ENCODE measurements at regions not wholly inside any gene's neighbourhood (a gene's known extent, or its start where the extent isn't known, plus 50 kb on each side); places are given as distances from the start of the nearest gene placed in this dataset.

- FAIRE-seq (no peak), DNase-seq (no peak)
- H3K27me3 ChIP-seq (ENCODE audit: control insufficient read depth, insufficient read depth, low read length), result no peaks in the 10 kb centered on the region
- no peaks in the 10 kb centered on the region for H3K9me3 ChIP-seq (ENCODE audit: control insufficient read depth in 2 of 3, insufficient read depth in 1 of 3, low read length in 3 of 3)
- H3K4me3 ChIP-seq (ENCODE audit: low read length in 3 of 3), result no peak overlapping the region
- TF ChIP-seq, protein P1, sequence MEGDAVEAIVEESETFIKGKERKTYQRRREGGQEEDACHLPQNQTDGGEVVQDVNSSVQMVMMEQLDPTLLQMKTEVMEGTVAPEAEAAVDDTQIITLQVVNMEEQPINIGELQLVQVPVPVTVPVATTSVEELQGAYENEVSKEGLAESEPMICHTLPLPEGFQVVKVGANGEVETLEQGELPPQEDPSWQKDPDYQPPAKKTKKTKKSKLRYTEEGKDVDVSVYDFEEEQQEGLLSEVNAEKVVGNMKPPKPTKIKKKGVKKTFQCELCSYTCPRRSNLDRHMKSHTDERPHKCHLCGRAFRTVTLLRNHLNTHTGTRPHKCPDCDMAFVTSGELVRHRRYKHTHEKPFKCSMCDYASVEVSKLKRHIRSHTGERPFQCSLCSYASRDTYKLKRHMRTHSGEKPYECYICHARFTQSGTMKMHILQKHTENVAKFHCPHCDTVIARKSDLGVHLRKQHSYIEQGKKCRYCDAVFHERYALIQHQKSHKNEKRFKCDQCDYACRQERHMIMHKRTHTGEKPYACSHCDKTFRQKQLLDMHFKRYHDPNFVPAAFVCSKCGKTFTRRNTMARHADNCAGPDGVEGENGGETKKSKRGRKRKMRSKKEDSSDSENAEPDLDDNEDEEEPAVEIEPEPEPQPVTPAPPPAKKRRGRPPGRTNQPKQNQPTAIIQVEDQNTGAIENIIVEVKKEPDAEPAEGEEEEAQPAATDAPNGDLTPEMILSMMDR (IDR thresholded peaks at IDR 0.05; ENCODE audit: borderline replicate concordance, extremely low read depth, insufficient read depth), result no peak
- H3K27ac ChIP-seq (ENCODE audit: low read depth in 2 of 2, low read length in 2 of 2), result no peak overlapping the region
- no peak overlapping the region for H3K9ac ChIP-seq (ENCODE audit: low read length in 3 of 3)
- intact Hi-C loops (cut with DNase I), result no loop called here
- no peaks in the 10 kb centered on the region for H3K4me1 ChIP-seq (ENCODE audit: control insufficient read depth in 2 of 3, insufficient read depth in 2 of 3, low read depth in 1 of 3, low read length in 3 of 3)
- H3K36me3 ChIP-seq (ENCODE audit: control insufficient read depth in 2 of 3, insufficient read depth in 3 of 3, low read length in 3 of 3), result no peaks in the 10 kb centered on the region
These were observed 529.3 kb downstream of the MIAT start for GRCh38 chr22:27186643-27187042.

- TF ChIP-seq, protein P1 (IDR thresholded peaks at IDR 0.05; ENCODE audit: borderline replicate concordance, extremely low read depth, insufficient read depth), result no peak
- no peak for FAIRE-seq
- Histone ChIP-seq H3K4me3 (ENCODE audit: low read length in 3 of 3) (no peak overlapping the region), H3K4me1 (ENCODE audit: control insufficient read depth in 2 of 3, insufficient read depth in 2 of 3, low read depth in 1 of 3, low read length in 3 of 3) (no peaks in the 10 kb centered on the region), H3K9me3 (ENCODE audit: control insufficient read depth in 2 of 3, insufficient read depth in 1 of 3, low read length in 3 of 3) (no peaks in the 10 kb centered on the region), H3K27me3 (ENCODE audit: control insufficient read depth, insufficient read depth, low read length) (no peaks in the 10 kb centered on the region), H3K36me3 (ENCODE audit: control insufficient read depth in 2 of 3, insufficient read depth in 3 of 3, low read length in 3 of 3) (no peaks in the 10 kb centered on the region), H3K9ac (ENCODE audit: low read length in 3 of 3) (no peak overlapping the region), H3K27ac (ENCODE audit: low read depth in 2 of 2, low read length in 2 of 2) (no peak overlapping the region)
- intact Hi-C loops (cut with DNase I), result no loop called here
- DNase-seq, result peak in 1 of 5 donors; percentile 27
These were observed 534.9 kb downstream of the MIAT start for GRCh38 chr22:27192135-27192829.

- H3K4me3 ChIP-seq (ENCODE audit: low read length in 3 of 3), result no peak overlapping the region
- TF ChIP-seq, protein P1 (IDR thresholded peaks at IDR 0.05; ENCODE audit: borderline replicate concordance, extremely low read depth, insufficient read depth), result no peak
- H3K9ac ChIP-seq (ENCODE audit: low read length in 3 of 3), result no peak overlapping the region
- intact Hi-C loops (cut with DNase I), result no loop called here
- no peaks in the 10 kb centered on the region for H3K4me1 ChIP-seq (ENCODE audit: control insufficient read depth in 2 of 3, insufficient read depth in 2 of 3, low read depth in 1 of 3, low read length in 3 of 3)
- H3K9me3 ChIP-seq (ENCODE audit: control insufficient read depth in 2 of 3, insufficient read depth in 1 of 3, low read length in 3 of 3), result no peaks in the 10 kb centered on the region
- FAIRE-seq (no peak), DNase-seq (no peak)
- no peaks in the 10 kb centered on the region for H3K36me3 ChIP-seq (ENCODE audit: control insufficient read depth in 2 of 3, insufficient read depth in 3 of 3, low read length in 3 of 3)
- H3K27ac ChIP-seq (ENCODE audit: low read depth in 2 of 2, low read length in 2 of 2), result no peak overlapping the region
- H3K27me3 ChIP-seq (ENCODE audit: control insufficient read depth, insufficient read depth, low read length), result no peaks in the 10 kb centered on the region
These were observed 535.8 kb downstream of the MIAT start for GRCh38 chr22:27193215-27193614.

GRCh38 chr22:27193636-27194035, 536.2 kb downstream of the MIAT start:
- Histone ChIP-seq H3K4me1 (ENCODE audit: control insufficient read depth in 2 of 3, insufficient read depth in 2 of 3, low read depth in 1 of 3, low read length in 3 of 3) (no peaks in the 10 kb centered on the region), H3K9me3 (ENCODE audit: control insufficient read depth in 2 of 3, insufficient read depth in 1 of 3, low read length in 3 of 3) (no peaks in the 10 kb centered on the region), H3K36me3 (ENCODE audit: control insufficient read depth in 2 of 3, insufficient read depth in 3 of 3, low read length in 3 of 3) (no peaks in the 10 kb centered on the region), H3K27ac (ENCODE audit: low read depth in 2 of 2, low read length in 2 of 2) (no peak overlapping the region), H3K27me3 (ENCODE audit: control insufficient read depth, insufficient read depth, low read length) (no peaks in the 10 kb centered on the region), H3K9ac (ENCODE audit: low read length in 3 of 3) (no peak overlapping the region), H3K4me3 (ENCODE audit: low read length in 3 of 3) (no peak overlapping the region)
- intact Hi-C loops (cut with DNase I), result no loop called here
- no peak for FAIRE-seq
- TF ChIP-seq, protein P1 (IDR thresholded peaks at IDR 0.05; ENCODE audit: borderline replicate concordance, extremely low read depth, insufficient read depth), result no peak
- DNase-seq, result no peak

All from kidney (tissue), 13 donors.